MM.1S (cell line): ENCODE measurements at regions not wholly inside any gene's neighbourhood (a gene's known extent, or its start where the extent isn't known, plus 50 kb on each side); places are given as distances from the start of the nearest gene placed in this dataset.

Experiments used
- EZH2 ChIP-seq: fragments of 300-600 bp; sonication (generic); optimal IDR thresholded peaks from 2 replicates; pipeline ENCODE3; 2017; ENCODE audit warnings: low read depth, mild to moderate bottlenecking, antibody characterized with exemption, low read length, mixed read lengths
- EZH2phosphoT487 ChIP-seq: fragments of 300-600 bp; sonication (generic); IDR thresholded peaks from 2 replicates; pipeline ENCODE4 v1.6.1; 2018; ENCODE audit warnings: antibody characterized with exemption, low read length
- TF ChIP-seq, protein P1 (sequence below): fragments of 300-600 bp; sonication (generic); IDR thresholded peaks from 2 replicates; pipeline ENCODE4 v1.5.1; 2016; ENCODE audit warnings: antibody characterized with exemption, low read length, mixed read lengths

DNA sequence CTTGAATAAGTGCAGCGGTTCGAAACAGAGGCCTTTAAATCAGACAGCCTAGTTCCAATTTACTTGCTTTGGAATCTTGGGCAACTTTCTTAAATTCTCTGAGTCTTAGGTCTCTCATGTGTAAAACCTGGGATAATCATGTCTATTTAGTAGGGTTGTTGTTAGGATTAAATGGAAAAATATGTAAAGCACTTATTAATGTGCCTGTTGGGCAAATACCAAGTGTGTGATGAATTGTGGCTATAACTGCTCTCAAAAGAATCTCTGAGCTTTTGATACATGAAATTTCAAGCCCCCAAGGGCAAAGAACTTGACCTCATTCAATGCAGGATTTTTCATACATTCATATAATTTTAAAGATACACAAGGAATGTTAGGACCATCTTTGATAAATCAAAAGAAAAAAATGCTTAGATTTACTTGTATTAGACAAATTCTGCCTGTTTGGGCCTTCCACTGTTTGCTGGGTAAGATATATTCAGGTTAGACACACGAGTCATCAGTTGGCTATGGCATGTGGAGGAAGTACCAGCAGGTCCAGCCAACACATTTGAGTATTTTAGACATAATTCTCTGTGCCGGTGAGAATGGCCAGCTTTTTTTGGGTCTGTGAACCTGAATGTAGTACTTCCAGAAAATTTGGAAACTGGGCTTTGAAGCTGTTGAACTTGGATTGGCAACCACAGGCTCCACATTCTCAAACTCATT lies 241.4 kb upstream of the CNKSR2 start:
- TF ChIP-seq, protein P1, sequence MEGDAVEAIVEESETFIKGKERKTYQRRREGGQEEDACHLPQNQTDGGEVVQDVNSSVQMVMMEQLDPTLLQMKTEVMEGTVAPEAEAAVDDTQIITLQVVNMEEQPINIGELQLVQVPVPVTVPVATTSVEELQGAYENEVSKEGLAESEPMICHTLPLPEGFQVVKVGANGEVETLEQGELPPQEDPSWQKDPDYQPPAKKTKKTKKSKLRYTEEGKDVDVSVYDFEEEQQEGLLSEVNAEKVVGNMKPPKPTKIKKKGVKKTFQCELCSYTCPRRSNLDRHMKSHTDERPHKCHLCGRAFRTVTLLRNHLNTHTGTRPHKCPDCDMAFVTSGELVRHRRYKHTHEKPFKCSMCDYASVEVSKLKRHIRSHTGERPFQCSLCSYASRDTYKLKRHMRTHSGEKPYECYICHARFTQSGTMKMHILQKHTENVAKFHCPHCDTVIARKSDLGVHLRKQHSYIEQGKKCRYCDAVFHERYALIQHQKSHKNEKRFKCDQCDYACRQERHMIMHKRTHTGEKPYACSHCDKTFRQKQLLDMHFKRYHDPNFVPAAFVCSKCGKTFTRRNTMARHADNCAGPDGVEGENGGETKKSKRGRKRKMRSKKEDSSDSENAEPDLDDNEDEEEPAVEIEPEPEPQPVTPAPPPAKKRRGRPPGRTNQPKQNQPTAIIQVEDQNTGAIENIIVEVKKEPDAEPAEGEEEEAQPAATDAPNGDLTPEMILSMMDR = no peak
- TF ChIP-seq EZH2 (no peak), EZH2phosphoT487 (no peak)
